Prostate gland (tissue), 2 donors: ENCODE measurements at regions not wholly inside any gene's neighbourhood (a gene's known extent, or its start where the extent isn't known, plus 50 kb on each side); places are given as distances from the start of the nearest gene placed in this dataset.

Source experiments
- CTCF ChIP-seq, 4 experiments: fragments of 200-600 bp in 2 of 4; fragments of 450-650 bp in 2 of 4; sonication (generic) in 2 of 4; IDR thresholded peaks; 1 replicate in 3 of 4; 2 replicates in 1 of 4; pipeline ENCODE4 v1.5.1; 2016 to 2019; ENCODE audit warnings: antibody characterized with exemption in 4 of 4, mild to moderate bottlenecking in 2 of 4, moderate library complexity in 2 of 4
- POLR2A ChIP-seq: fragments of 450-650 bp; IDR thresholded peaks from one replicate; pipeline ENCODE4 v1.6.1; 2016; ENCODE audit warnings: antibody characterized with exemption, mild to moderate bottlenecking
- POLR2AphosphoS5 ChIP-seq: sonication (generic); formaldehyde crosslinking; IDR thresholded peaks from one replicate; pipeline ENCODE4 v1.6.1; 2017; ENCODE audit warnings: antibody characterized with exemption

DNA sequence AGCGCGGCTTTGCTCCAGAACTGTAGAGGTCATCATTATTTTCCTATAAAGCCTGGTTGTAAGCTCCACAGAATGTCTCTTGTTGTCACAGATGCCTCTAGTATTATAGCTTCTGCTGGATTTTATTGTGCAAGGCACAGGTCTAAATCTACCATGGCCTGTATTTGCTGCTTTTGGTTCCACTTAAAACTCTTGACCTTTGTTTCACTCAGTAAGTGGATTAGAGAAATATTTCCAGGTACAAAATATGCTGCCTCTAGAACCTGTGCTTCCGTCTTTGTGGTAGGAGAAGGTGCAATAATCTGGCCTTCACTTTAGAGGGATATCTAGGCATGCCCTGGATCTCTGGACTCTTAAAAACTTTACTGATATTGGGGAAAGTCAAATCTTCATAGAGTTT is 476.6 kb upstream of the CD180 start:
- TF ChIP-seq POLR2A (no peak), CTCF (IDR thresholded peaks at IDR 0.05) (no peak), POLR2AphosphoS5 (no peak)
